ENCODE measurements at regions not wholly inside any gene's neighbourhood (a gene's known extent, or its start where the extent isn't known, plus 50 kb on each side); places are given as distances from the start of the nearest gene placed in this dataset.
A peak's percentile ranks its signal among the peaks of the same experiment; 100 is the strongest.

DNA sequence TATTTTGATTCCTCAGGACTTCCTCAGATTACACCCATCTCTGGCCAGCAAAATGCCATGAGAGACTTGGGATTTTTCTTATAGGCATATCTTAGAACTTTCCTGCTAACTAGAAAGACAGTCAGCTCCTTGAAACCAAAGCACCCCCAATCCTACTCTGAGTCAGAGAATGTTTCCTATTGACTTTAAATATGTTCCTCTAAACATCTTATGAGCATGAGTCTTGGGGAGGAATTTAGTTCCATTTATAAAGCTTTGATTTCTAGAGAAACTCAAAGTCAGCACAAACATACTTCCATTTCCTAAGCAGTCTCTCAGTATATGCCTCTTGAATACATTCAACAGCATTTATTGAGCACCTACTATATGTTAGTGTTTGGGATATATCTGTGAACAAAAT lies 128.5 kb downstream of the INHBA start:
- H3K9me3 Mint-ChIP-seq (ENCODE audit: unreplicated experiment), result no peaks in the 10 kb centered on the region
- H3K4me3 Mint-ChIP-seq (ENCODE audit: unreplicated experiment), result no peak overlapping the region
- TF ChIP-seq, protein P1, sequence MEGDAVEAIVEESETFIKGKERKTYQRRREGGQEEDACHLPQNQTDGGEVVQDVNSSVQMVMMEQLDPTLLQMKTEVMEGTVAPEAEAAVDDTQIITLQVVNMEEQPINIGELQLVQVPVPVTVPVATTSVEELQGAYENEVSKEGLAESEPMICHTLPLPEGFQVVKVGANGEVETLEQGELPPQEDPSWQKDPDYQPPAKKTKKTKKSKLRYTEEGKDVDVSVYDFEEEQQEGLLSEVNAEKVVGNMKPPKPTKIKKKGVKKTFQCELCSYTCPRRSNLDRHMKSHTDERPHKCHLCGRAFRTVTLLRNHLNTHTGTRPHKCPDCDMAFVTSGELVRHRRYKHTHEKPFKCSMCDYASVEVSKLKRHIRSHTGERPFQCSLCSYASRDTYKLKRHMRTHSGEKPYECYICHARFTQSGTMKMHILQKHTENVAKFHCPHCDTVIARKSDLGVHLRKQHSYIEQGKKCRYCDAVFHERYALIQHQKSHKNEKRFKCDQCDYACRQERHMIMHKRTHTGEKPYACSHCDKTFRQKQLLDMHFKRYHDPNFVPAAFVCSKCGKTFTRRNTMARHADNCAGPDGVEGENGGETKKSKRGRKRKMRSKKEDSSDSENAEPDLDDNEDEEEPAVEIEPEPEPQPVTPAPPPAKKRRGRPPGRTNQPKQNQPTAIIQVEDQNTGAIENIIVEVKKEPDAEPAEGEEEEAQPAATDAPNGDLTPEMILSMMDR (IDR thresholded peaks at IDR 0.05; ENCODE audit: unreplicated experiment), result no peak
- ChIA-PET POLR2A (interaction anchor here (1.2 kb wide), 1 partner anchor 13 kb away, joined by 3 read pairs; no protein-coding TSS in a partner anchor), CTCF (no interaction called here)
- H3K36me3 Mint-ChIP-seq (ENCODE audit: insufficient read depth, unreplicated experiment), result no peaks in the 10 kb centered on the region
- H3K27me3 Mint-ChIP-seq (ENCODE audit: insufficient read depth, unreplicated experiment), result no peaks in the 10 kb centered on the region
- intact Hi-C loops (cut with micrococcal nuclease), result loop anchor here (10.0 kb wide), 1 partner anchor 430 kb away; no protein-coding TSS in a partner anchor
- no TSS peak for BruUV-seq (replicated peaks)
- no peak for DNase-seq (ENCODE audit: unreplicated experiment)
- H3K27ac Mint-ChIP-seq (ENCODE audit: low read depth, unreplicated experiment), result no peak overlapping the region
- H3K4me1 Mint-ChIP-seq (ENCODE audit: insufficient read depth, unreplicated experiment), result peaks cover 6% of the 10 kb centered on the region

DNA sequence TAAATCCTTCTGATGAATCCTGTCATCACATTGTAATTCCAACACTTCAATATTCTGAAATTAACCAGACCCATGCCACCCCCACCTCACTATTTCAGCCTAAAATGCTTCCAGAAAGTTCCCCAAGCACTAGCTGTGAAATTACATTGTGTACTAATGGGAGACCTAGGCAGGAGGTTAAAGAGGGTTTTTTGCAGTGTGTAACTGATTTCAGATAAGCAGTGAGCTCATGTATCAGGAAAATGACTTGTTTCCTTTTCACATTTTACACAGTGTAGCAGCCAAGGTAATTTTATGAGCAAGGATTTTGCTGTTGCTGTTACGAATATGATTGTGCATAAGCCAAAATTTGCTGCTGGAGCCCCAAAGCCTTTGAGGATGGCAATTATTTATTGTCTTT lies 129.0 kb downstream of the INHBA start:
- Mint-ChIP-seq H3K4me3 (ENCODE audit: unreplicated experiment) (no peak overlapping the region), H3K4me1 (ENCODE audit: insufficient read depth, unreplicated experiment) (peaks cover 6% of the 10 kb centered on the region), H3K27ac (ENCODE audit: low read depth, unreplicated experiment) (no peak overlapping the region), H3K27me3 (ENCODE audit: insufficient read depth, unreplicated experiment) (no peaks in the 10 kb centered on the region), H3K36me3 (ENCODE audit: insufficient read depth, unreplicated experiment) (no peaks in the 10 kb centered on the region), H3K9me3 (ENCODE audit: unreplicated experiment) (no peaks in the 10 kb centered on the region)
- no TSS peak for BruUV-seq (replicated peaks)
- no peak for DNase-seq (ENCODE audit: unreplicated experiment)
- ChIA-PET POLR2A (interaction anchor here (1.2 kb wide), 1 partner anchor 13 kb away, joined by 3 read pairs; no protein-coding TSS in a partner anchor), CTCF (no interaction called here)
- TF ChIP-seq, protein P1 (IDR thresholded peaks at IDR 0.05; ENCODE audit: unreplicated experiment), result no peak
- intact Hi-C loops (cut with micrococcal nuclease), result loop anchor here (10.0 kb wide), 1 partner anchor 429 kb away; no protein-coding TSS in a partner anchor

DNA sequence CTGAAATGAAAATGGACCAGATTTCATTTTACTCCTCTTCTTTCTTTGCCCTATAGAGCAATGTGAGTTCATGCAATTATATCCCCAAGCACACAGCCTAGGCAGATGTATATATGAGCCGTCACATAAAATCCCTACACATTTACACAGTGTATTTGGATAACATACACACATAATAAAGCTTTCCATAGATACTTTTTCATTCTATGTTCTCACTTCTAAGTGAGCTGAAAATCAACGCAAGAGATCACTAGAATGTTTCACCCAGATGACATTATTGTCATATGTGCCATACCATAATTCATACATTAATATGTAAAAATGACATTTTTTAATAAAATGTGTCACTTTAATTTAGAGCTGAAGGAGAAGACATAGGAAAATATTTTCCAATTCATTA lies 129.4 kb downstream of the INHBA start:
- Mint-ChIP-seq H3K27me3 (ENCODE audit: insufficient read depth, unreplicated experiment) (no peaks in the 10 kb centered on the region), H3K4me1 (ENCODE audit: insufficient read depth, unreplicated experiment) (peaks cover 6% of the 10 kb centered on the region), H3K36me3 (ENCODE audit: insufficient read depth, unreplicated experiment) (no peaks in the 10 kb centered on the region), H3K9me3 (ENCODE audit: unreplicated experiment) (no peaks in the 10 kb centered on the region), H3K4me3 (ENCODE audit: unreplicated experiment) (no peak overlapping the region), H3K27ac (ENCODE audit: low read depth, unreplicated experiment) (no peak overlapping the region)
- no TSS peak for BruUV-seq (replicated peaks)
- POLR2A ChIA-PET, result interaction anchor here (1.2 kb wide), 1 partner anchor 14 kb away, joined by 3 read pairs; no protein-coding TSS in a partner anchor
- TF ChIP-seq, protein P1 (IDR thresholded peaks at IDR 0.05; ENCODE audit: unreplicated experiment), result no peak
- CTCF ChIA-PET, result no interaction called here
- DNase-seq (ENCODE audit: unreplicated experiment), result no peak
- intact Hi-C loops (cut with micrococcal nuclease), result loop anchor here (10.0 kb wide), 1 partner anchor 429 kb away; no protein-coding TSS in a partner anchor

DNA sequence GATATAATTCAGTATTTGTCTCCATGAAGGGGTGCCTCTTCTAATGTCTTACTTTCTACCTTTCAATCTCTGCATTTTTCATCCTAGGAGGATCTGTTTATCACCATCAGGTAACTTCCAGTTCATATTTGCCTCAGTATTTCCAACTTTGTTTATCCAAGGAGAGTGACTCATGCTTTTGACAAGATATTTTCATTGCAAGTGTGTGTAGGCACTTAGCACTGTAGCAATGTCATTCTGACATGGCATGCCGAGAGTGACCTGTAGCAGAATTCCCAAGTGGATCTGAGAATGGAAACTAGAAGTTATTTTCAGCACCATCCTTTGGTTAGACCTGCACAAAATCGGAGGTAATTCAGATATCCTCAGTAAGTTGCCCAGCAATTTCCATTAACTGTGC lies 129.9 kb downstream of the INHBA start:
- Mint-ChIP-seq H3K9me3 (ENCODE audit: unreplicated experiment) (no peaks in the 10 kb centered on the region), H3K36me3 (ENCODE audit: insufficient read depth, unreplicated experiment) (no peaks in the 10 kb centered on the region), H3K4me1 (ENCODE audit: insufficient read depth, unreplicated experiment) (peaks cover 6% of the 10 kb centered on the region), H3K27ac (ENCODE audit: low read depth, unreplicated experiment) (no peak overlapping the region), H3K4me3 (ENCODE audit: unreplicated experiment) (no peak overlapping the region), H3K27me3 (ENCODE audit: insufficient read depth, unreplicated experiment) (no peaks in the 10 kb centered on the region)
- no TSS peak for BruUV-seq (replicated peaks)
- TF ChIP-seq, protein P1 (IDR thresholded peaks at IDR 0.05; ENCODE audit: unreplicated experiment), result no peak
- intact Hi-C loops (cut with micrococcal nuclease), result loop anchor here (10.0 kb wide), 1 partner anchor 428 kb away; no protein-coding TSS in a partner anchor
- POLR2A ChIA-PET, result no interaction called here
- CTCF ChIA-PET, result interaction anchor here (0.7 kb wide), 1 partner anchor 702 kb away, joined by 4 read pairs; no protein-coding TSS in a partner anchor
- peak; percentile 51 for DNase-seq (ENCODE audit: unreplicated experiment)

All from MCF 10A (cell line).